Activated CD4-positive, alpha-beta T cell treated with anti-CD3 and anti-CD28 coated beads, Interleukin-2, amount 10 ng/mL, durations not matched to agents 24 days and 14 days (primary cell): ENCODE measurements at regions not wholly inside any gene's neighbourhood (a gene's known extent, or its start where the extent isn't known, plus 50 kb on each side); places are given as distances from the start of the nearest gene placed in this dataset.
"Not testable (repeated sequence)": the region's sequence is repeated elsewhere in the genome, so short reads cannot be mapped to it uniquely, and the experiment has no call there.

Experiments used
- DNase-seq: peaks from one replicate; pipeline ENCODE4 v3.0.0; 2022
- H3K27ac Mint-ChIP-seq: one replicate; pipeline ENCODE4 v1.8.0; 2022; ENCODE audit warnings: mild to moderate bottlenecking, mixed read lengths
- H3K27me3 Mint-ChIP-seq: one replicate; pipeline ENCODE4 v1.8.0; 2022; ENCODE audit warnings: mixed read lengths
- H3K36me3 Mint-ChIP-seq: one replicate; pipeline ENCODE4 v1.8.0; 2022; ENCODE audit warnings: low read depth, mild to moderate bottlenecking, mixed read lengths
- H3K4me1 Mint-ChIP-seq: one replicate; pipeline ENCODE4 v1.8.0; 2021; ENCODE audit warnings: mixed read lengths
- H3K4me3 Mint-ChIP-seq: one replicate; pipeline ENCODE4 v1.8.0; 2022; ENCODE audit warnings: mild to moderate bottlenecking, moderate library complexity, mixed read lengths
- H3K9me3 Mint-ChIP-seq: one replicate; pipeline ENCODE4 v1.8.0; 2021; ENCODE audit warnings: mixed read lengths
- intact Hi-C: fragments of 100-400 bp; cut with micrococcal nuclease; formaldehyde crosslinking; loops from one replicate; pipeline ENCODE4 v1.15.1; 2023

DNA sequence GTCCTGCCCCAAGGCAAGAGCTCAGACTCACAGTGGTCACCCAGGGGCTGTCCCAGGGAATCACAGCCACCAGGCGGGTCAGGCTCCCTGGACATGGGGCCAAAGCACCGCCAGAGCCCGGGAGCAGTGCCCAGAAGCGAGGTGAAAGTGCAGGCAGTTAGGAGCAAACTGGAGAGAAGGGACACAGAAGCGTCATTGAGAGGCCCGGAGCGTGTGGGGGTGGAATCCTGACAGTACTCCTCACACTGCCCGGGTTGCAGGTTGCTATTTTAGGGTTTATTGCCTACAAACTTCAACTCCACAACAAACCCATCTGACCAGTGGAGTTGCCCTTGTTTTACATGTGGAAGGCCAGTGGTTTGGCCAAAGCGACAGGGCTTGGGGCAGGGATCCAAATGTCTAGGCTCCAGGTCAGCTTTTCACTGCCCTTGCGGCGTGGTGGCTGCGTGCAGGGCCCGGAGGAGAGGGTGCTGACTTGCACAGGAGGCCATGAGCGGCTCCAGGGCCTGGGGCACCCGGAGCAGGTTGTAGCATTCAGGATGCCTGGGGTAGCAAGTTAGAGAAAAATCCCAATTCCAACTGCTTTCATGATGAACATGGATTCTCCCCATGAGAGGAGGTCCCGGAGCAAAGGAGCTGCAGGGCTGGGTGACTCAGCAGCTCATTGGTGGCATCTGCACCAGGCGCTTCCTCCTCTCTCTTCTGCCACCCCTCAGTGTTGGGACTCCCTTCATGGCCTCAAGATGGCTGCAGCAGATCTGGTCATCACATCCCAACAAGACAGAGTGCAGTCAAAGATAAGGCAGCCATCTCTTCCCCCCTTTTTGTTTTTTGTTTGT, 112.3 kb upstream of the NCOR2 start:
- Mint-ChIP-seq H3K27me3 (peaks cover 2% of the 10 kb centered on the region), H3K4me1 (peaks cover 4% of the 10 kb centered on the region)
- intact Hi-C loops, result no loop called here

DNA sequence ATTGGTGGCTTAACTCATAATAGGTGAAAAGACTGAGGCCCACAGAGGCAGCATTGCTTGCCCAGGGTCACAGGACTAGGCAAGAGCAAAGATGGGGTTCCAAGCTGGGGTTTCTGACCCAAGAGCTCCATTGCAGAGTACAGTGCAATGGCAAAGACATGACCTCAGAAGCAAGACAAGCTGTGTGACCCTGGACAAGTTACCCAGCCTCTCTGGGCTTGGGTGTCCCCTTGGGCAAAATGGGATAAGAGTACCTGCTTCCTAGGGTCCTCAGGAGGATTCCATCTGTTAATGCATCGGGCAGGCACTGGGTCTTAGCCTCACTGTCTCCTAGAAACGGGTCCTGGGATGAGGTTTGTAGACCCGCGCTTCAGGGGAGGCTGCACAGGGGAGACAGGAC, 111.6 kb upstream of the NCOR2 start:
- H3K36me3 Mint-ChIP-seq, result no peaks in the 10 kb centered on the region
- no peaks in the 10 kb centered on the region for H3K27me3 Mint-ChIP-seq
- no peaks in the 10 kb centered on the region for H3K9me3 Mint-ChIP-seq
- DNase-seq, result no peak
- peaks cover 3% of the 10 kb centered on the region for H3K4me1 Mint-ChIP-seq
- intact Hi-C loops, result no loop called here
- no peak overlapping the region for H3K4me3 Mint-ChIP-seq
- H3K27ac Mint-ChIP-seq, result no peak overlapping the region

More for the DNA sequence above, 112.3 kb upstream of the NCOR2 start:
- H3K36me3 Mint-ChIP-seq, result no peaks in the 10 kb centered on the region
- no peak for DNase-seq
- no peaks in the 10 kb centered on the region for H3K9me3 Mint-ChIP-seq
- no peak overlapping the region for H3K27ac Mint-ChIP-seq
- H3K4me3 Mint-ChIP-seq, result no peak overlapping the region

GRCh38 chr12:124678421-124678893, 111.0 kb upstream of the NCOR2 start:
- Mint-ChIP-seq H3K27ac (no peak overlapping the region), H3K27me3 (no peaks in the 10 kb centered on the region), H3K9me3 (no peaks in the 10 kb centered on the region), H3K4me3 (no peak overlapping the region), H3K4me1 (peaks cover 3% of the 10 kb centered on the region), H3K36me3 (no peaks in the 10 kb centered on the region)
- no peak for DNase-seq
- intact Hi-C loops, result no loop called here

DNA sequence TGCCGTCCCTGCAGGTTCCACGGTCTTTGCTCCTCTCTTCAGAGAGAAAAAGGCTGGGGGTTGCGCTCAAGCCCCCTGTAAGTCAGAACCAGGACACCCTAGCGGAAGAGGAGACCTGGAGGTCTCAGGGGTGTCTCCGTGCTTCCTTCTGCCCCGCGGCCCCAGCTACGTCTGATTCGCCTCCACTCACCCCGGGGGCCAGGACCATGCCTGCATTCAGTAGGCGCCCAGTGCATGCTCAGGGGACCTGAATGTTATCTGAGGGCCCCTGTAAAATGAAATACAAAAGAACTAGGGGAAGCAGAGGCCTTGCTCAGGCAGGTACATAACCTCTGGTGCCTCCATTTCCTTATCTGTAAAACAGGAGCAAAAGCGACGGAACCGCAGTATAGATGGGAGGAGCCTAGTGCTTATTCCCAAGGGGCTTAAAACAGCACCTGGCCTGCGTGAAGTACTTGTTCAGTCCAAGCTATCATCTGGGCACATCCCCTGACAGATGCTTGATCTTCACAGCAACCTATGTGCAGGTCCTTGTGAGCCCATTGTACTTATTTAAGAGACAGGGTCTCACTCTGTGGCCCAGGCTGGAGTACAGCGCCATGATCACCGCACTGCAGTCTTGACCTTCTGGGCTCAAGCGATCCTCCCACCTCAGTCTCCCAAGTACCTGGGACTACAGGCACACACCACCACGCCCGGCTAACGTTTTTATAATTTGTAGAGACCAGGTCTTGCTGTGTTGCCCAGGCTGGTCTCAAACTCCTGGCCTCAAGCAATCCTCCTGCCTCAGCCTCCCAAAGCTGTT, 110.3 kb upstream of the NCOR2 start:
- Mint-ChIP-seq H3K4me1 (peaks cover 3% of the 10 kb centered on the region), H3K27ac (no peak overlapping the region), H3K36me3 (no peaks in the 10 kb centered on the region), H3K9me3 (no peaks in the 10 kb centered on the region), H3K4me3 (no peak overlapping the region), H3K27me3 (no peaks in the 10 kb centered on the region)
- intact Hi-C loops, result no loop called here
- no peak for DNase-seq

DNA sequence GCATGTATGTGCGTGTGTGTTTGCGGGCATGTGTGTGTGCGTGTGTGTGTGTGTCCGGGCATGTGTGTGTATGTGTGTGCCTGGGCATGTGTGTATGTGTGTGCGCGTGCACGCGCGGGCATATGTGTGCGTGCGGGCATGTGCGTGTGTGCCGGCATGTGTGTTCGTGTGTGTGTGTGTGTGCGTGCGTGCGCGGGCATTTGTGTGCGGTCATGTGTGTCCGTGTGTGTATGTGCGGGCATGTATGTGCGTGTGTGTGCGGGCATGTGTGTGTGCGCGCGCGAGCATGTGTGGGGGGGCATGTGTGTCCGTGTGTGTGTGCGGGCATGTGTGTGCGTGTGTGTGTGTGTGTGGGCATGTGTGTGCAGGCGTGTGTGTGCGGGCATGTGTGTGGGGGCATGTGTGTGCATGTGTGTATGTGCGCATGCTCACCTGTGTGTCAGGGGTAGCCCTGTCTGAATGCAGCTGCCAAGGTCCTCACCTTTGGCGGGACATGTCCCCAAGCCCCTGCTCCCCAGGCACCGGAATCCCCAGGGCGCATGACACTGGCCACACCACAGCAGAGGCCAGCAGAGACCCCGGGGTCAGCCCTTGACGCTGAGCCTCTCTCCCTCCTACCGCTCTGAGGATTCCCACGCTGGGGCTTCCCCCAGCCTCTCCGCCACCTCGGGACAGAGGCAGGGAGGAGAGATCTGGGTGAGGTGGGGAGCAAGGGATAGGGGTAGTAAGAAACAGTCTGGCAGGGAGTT, 109.5 kb upstream of the NCOR2 start:
- peaks cover 2% of the 10 kb centered on the region for H3K4me1 Mint-ChIP-seq
- H3K36me3 Mint-ChIP-seq, result no peaks in the 10 kb centered on the region
- no peak overlapping the region for H3K4me3 Mint-ChIP-seq
- DNase-seq, result no peak
- no peak overlapping the region for H3K27ac Mint-ChIP-seq
- no peaks in the 10 kb centered on the region for H3K9me3 Mint-ChIP-seq
- intact Hi-C loops, result no loop called here
- no peaks in the 10 kb centered on the region for H3K27me3 Mint-ChIP-seq

DNA sequence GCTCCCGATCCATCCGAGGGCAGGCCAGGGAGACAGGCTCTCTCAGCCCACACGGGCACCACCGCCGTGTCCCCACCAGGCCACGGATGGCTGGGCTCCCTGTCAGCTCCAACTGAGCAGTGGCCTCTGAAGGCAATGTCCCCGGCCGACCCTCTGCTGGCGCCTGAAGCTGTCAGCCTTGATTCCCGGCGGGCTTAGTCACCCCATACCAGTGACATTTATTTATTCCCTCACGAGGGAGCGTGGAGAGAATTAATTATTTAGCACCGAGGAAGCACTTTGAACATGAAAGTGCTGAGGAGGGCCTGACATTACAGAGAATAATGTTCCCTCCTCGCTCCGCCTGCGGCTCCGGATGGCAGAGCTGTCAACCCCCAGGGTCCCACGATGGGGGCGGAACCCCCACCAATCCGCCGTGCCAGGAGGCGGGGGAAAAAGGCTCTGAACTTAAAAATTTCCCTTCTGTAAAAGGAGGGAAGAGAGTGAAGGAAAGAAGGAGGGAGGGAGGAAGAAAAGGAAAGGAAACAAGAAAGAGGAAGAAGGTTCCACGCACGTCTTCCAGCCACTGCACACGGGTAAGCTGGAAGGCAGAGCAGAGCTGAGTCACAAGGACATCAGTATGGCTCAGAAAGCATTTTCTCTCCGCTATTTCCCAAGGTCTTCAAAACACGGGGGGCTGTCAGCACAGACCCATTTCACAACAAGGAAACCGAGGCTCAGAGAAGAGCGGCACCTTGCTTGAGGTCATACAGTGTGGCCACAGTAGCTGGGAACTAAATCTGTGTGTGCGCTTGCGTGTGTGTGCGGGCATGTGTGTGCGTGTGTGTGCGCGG, 108.7 kb upstream of the NCOR2 start:
- no peak overlapping the region for H3K27ac Mint-ChIP-seq
- intact Hi-C loops, result no loop called here
- no peak overlapping the region for H3K4me3 Mint-ChIP-seq
- DNase-seq, result no peak
- H3K4me1 Mint-ChIP-seq, result no peaks in the 10 kb centered on the region
- no peaks in the 10 kb centered on the region for H3K36me3 Mint-ChIP-seq
- H3K9me3 Mint-ChIP-seq, result no peaks in the 10 kb centered on the region
- H3K27me3 Mint-ChIP-seq, result no peaks in the 10 kb centered on the region

DNA sequence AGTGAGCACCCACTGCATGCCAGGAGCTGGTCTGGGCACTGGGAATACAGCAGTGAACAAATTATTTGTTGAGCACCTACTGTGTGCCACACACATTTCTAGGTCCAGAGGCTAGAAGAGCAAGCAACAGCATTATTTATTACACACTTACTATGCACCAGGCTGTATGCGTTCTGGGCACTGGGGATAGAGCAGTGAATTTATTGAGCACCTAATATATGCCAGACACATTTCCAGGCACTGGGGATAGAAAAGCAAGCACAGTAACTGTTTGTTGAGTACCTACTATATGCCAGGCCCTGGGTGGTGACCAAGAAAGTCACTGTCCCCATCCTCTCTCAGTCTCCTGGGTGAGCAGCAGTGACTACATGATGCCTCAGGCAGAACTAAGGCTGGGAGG, 107.5 kb upstream of the NCOR2 start:
- Mint-ChIP-seq H3K27ac (no peak overlapping the region), H3K36me3 (no peaks in the 10 kb centered on the region), H3K27me3 (no peaks in the 10 kb centered on the region), H3K4me1 (no peaks in the 10 kb centered on the region), H3K9me3 (no peaks in the 10 kb centered on the region), H3K4me3 (no peak overlapping the region)
- intact Hi-C loops, result no loop called here
- DNase-seq, result no peak

- H3K4me3 Mint-ChIP-seq, result no peak overlapping the region
- H3K9me3 Mint-ChIP-seq, result no peaks in the 10 kb centered on the region
- H3K4me1 Mint-ChIP-seq, result no peaks in the 10 kb centered on the region
- H3K27ac Mint-ChIP-seq, result no peak overlapping the region
- DNase-seq, result no peak
- intact Hi-C loops, result no loop called here
- no peaks in the 10 kb centered on the region for H3K36me3 Mint-ChIP-seq
- H3K27me3 Mint-ChIP-seq, result no peaks in the 10 kb centered on the region
Observed at GRCh38 chr12:124673801-124674617, 106.6 kb upstream of the NCOR2 start.

DNA sequence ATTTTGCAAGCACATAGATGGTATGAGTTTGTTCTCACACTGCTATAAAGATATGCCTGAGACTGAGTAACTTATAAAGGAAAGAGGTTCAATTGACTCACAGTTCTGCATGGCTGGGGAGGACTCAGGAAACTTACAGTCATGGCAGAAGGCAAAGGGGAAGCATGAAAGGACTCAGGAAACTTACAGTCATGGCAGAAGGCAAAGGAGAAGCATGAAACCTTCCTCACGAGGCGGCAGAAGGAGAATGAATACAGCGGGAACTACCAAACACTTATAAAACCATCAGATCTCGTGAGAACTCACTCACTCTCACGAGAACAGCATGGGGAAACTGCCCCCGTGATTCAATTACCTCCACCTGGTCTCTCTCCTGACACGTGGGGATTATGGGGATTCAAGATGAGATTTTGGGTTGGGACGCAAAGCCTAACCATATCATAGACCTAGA, 101.9 kb upstream of the NCOR2 start:
- intact Hi-C loops, H3K36me3 Mint-ChIP-seq, H3K27ac Mint-ChIP-seq, H3K9me3 Mint-ChIP-seq, H3K27me3 Mint-ChIP-seq, H3K4me1 Mint-ChIP-seq, DNase-seq, H3K4me3 Mint-ChIP-seq: not testable (repeated sequence)

DNA sequence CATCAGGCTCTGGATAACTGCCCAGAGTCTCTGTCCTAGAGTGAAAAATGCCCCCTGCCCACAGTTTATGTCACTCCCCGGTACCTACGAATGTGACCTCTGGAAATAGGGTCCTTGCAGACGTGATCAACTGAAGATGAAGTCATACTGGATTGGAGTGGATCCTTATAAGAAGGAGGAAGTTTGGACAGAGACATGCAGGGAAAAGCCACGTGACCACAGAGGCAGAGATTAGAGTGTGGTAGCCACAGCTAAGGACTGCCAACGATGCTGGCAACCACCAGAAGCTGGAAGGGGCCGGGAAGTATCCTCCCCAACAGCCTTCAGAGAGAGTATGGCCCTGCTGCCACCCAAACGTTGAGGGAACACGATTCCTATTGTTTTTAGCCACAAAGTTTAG, 101.2 kb upstream of the NCOR2 start:
- DNase-seq, result no peak
- Mint-ChIP-seq H3K9me3 (peaks cover 8% of the 10 kb centered on the region), H3K27ac (no peak overlapping the region), H3K36me3 (no peaks in the 10 kb centered on the region), H3K27me3 (no peaks in the 10 kb centered on the region), H3K4me1 (no peaks in the 10 kb centered on the region), H3K4me3 (no peak overlapping the region)
- intact Hi-C loops, result no loop called here

DNA sequence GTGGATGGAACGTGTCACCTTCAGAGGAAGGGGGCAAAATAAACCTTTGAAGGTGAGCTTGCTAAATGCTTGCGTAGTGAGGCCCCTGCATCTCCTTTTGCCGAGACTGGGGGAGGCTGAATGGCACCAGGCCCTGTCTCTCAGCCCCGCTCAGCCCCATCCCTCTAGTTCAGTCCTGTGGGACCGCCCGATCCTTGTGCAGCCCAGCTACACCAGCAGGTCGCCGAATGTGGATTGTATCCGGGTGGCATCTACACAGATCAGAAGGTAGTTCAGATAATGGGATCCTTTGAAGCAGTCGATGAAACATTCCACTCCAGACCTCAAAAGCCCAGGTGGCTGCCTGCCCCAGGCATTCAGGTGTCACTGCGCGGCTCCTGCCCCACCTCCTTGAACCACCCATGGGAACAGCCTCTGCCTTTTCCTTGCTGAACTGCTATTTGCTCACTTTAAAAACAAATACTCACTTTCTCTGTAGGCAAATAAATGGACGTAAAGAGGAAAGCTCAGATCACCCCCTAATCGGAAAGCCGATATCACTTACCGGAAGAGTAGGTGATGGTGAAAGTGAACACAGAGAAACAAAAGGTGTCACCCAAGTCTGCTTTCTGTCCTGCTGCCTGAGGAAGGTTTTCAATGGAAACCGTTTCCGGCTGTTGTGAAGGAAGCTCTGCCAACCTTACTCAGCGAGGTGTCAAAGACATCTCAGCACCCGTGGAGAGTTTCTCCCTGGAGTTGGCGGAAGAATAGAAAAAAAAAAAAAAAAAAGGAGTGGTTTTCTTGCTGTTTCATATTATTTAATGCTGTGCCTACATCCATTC, 100.3 kb upstream of the NCOR2 start:
- no peak overlapping the region for H3K4me3 Mint-ChIP-seq
- H3K4me1 Mint-ChIP-seq, result no peaks in the 10 kb centered on the region
- no peaks in the 10 kb centered on the region for H3K36me3 Mint-ChIP-seq
- peaks cover 8% of the 10 kb centered on the region for H3K9me3 Mint-ChIP-seq
- no peaks in the 10 kb centered on the region for H3K27me3 Mint-ChIP-seq
- intact Hi-C loops, result no loop called here
- no peak for DNase-seq
- H3K27ac Mint-ChIP-seq, result no peak overlapping the region

DNA sequence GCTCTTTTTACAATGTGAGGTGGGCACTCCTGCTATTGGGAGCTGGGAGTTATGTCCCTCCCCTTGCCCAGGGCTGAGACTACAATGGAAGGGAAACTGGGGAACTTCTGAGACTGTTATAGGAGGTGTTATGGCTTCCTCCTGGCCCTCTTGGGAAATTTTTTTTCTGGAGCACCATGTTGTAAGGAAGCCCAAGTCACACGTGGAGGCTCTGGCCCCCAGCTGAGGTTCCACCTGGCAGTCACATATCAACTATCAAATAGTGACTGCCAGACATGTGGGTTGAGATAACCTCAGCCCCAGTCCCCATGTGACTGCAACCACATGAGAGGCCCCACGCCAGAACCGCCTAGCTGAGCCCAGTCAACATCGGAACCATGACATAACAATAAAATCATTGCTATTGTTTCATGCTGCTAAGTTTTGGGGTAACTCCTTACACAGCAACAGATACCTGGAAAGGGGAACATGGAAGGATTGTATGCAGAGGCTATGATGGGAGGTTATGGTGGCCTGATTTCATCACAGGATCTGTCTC, 99.4 kb upstream of the NCOR2 start:
- H3K27me3 Mint-ChIP-seq, result no peaks in the 10 kb centered on the region
- no peak overlapping the region for H3K27ac Mint-ChIP-seq
- no peak for DNase-seq
- intact Hi-C loops, result no loop called here
- peaks cover 8% of the 10 kb centered on the region for H3K9me3 Mint-ChIP-seq
- no peaks in the 10 kb centered on the region for H3K4me1 Mint-ChIP-seq
- H3K36me3 Mint-ChIP-seq, result no peaks in the 10 kb centered on the region
- no peak overlapping the region for H3K4me3 Mint-ChIP-seq
